Stomach (tissue), 4 donors: ENCODE measurements at regions not wholly inside any gene's neighbourhood (a gene's known extent, or its start where the extent isn't known, plus 50 kb on each side); places are given as distances from the start of the nearest gene placed in this dataset.

Source experiments
- CTCF ChIP-seq, 7 experiments: fragments of 450-650 bp in 4 of 7; fragments of 200-600 bp in 3 of 7; sonication (generic) in 3 of 7; IDR thresholded peaks; one replicate each; pipeline ENCODE4 v1.5.1; 2016 to 2019; ENCODE audit warnings: antibody characterized with exemption in 7 of 7, control low read depth in 2 of 7, mild to moderate bottlenecking in 1 of 7
- POLR2A ChIP-seq, 4 donors: fragments of 450-650 bp; IDR thresholded peaks; one replicate each; pipeline ENCODE4 v1.6.1; 2016; ENCODE audit warnings: antibody characterized with exemption in 4 of 4, control low read depth in 2 of 4, mild to moderate bottlenecking in 1 of 4, moderate library complexity in 1 of 4

DNA sequence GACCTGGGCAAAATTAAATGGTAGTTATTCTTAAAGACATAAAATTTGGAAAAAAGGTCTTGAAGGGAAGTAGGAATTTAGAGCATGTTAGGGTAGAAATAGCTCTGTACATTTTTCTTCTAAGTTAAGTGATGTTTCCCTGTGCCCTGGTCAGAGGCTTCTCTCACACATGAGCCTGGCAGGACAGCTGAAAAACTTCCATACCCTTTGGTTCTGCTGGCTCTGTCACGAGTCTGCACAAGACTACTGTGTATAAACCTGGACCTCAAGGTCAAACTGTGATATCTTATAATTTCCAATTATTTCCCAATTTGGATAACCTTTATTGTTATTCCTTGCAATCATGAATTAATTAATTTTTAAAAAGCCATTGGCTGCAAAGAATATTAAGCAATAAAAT lies 664.7 kb downstream of the BCL11A start:
- no peak for TF ChIP-seq CTCF (IDR thresholded peaks at IDR 0.05)
- no peak for TF ChIP-seq POLR2A (IDR thresholded peaks at IDR 0.05)
